HG02678 (cell line): ENCODE measurements at regions not wholly inside any gene's neighbourhood (a gene's known extent, or its start where the extent isn't known, plus 50 kb on each side); places are given as distances from the start of the nearest gene placed in this dataset.
A peak's percentile ranks its signal among the peaks of the same experiment; 100 is the strongest.

ENCODE experiments used
- ATAC-seq: cut with Tn5 transposase; IDR thresholded peaks from one replicate; pipeline ENCODE4 v1.9.1; 2021; ENCODE audit warnings: mild to moderate bottlenecking, moderate library complexity; ENCODE audit not compliant: unreplicated experiment

DNA sequence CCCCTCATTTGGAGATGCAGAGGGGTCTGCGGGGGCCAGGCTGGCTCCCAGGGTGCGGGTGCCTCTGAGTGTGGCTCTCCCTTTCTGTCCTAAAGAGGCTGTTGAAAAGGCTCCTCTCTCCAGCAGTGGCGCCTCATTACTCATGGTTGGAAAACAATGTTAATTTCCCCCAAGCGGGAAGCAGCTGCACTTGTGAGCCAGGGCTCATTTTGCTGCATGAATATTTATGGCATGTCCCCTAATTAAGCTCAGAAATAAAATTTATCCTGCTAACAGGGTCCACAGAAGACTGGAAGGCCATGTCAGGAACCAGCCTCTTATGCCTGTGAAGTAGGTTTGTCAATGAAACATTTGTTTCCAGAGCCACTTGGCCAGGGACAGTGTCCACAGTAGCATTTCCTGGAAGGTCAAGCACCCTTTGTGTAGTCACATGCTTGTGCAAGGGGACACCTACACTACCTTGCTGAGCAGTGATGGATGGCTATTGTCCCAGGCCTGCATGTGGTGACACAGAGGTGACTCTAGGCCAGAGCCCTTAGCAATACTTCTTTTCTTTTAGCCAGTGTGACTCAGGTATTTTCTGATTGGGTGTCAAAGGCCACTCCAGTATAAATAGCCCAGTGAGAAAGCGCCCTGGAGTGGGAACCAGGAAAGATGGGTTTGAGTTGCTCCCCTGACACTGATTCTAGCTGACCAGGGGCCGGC, 259.0 kb downstream of the FOXD2 start:
- no peak for ATAC-seq

DNA sequence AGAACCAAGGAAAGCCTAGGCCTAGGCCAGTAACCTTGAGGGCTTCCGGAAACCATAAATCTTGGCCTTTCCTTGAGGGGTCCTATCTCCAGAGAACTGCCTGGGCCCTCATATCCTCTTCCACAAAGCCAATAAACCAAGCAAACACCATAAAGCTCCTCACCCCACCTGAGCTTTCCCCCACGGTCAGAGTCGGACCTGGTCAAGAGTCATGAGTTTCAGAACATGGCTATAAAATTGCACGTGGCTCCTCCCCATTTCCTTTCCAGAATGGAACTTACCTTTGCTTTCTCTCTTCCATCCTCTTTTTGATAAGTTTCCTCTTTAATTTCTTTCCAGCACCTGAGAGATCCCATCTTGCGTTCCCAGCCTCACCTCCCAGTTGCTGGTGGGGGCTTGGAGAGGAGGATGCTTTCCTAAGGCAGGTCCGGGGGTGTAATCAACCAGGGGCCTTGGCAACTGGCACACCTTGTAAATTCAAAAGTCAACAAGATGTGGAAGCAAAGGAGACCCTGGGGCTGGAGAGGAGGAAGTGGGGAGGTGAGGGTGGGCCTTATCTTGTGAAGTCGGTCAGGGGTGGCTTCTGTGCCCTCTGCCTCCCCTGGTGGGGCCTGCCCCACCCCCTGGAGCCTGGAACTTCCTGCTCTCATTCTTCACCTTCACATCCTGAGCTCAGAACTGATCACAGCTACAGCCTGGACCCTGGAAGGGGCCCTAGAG, 259.9 kb downstream of the FOXD2 start:
- no peak for ATAC-seq

DNA sequence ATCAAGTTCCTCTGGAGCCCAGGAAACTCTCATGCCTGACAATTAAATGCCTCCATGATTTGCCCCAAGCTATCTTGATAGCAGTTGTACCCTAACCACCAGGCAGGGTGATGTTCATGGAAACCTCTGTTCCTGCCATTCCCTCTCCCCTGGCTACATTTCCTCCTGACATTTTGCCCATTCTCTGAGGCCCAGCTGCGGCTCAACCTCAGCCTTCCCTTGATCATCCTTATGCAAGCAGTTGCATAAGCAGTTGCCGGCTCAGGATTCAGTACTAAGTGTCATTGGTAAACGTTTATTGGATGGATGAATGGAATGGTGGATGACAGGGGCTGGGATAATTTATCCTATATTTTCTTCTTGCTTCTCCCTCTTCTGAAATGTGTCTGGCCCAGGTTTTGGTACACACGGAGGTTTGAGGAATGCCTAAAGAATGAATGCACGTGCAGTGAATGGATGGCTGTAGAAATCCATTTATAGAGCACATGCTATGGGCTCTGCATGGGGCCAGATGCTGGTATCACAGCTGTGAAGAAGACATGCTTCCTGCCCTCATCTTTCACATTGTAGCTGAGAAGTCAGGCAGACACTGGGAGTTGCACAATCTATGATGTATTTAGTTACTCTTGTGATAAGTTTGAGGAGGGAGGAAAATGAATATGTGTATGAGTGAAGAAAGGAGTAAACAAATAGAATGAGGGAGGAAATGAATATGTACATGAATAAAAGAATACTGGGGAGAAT, 261.8 kb downstream of the FOXD2 start:
- no peak for ATAC-seq

DNA sequence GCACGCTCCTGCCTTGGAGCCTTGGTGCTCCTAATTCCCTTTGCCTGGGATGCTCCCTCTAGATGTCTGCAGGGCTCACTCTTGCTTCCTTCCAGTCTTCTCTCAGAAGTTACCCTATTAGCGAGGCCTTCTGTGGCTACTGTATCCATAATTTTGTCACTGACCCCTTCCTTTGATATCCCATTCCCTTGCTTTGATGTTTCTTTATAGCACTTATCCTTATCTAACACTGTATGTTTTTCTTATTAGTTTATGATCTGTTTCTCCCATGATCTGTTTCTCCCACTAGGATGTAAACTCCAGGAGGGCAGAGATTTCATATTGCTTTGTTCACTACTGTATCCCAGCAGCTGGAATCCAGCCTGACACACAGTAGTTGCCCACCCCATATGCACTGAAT, 263.4 kb downstream of the FOXD2 start:
- ATAC-seq: no peak

DNA sequence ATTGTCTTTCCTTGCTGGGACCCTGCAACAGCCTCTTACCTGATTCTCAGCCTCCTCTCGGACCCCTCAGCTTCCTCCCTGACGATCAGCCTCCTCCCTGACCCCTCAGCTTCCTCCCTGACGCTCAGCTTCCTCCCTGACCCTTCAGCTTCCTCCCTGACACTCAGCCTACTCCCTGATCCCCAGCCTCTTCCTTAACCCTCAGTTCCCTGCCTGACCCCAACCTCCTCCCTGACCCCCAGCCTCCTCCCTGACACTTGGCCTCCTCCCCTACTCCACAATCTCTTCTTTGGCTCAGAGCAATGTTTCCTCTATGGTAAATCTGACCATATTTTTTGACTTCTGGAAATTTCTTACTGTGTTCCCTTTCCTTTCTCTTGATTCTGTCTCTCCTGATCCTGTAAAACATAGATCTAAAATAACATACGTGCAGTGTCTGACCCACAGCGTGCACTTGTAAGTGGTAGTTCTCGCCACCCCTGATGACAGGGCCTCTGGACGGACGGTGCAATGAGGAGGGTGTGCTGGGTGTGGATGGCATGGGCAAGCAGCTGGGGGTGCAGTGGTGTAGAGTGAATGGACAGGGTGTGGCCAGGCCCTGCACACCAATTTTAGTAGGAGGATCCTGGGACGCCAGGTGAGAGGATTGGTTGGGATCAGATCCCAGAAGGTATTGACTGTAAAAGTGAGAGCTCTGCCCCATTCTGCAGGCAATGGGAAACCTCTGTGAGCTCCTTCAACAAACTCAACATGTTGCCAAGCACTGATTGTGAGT, 264.1 kb downstream of the FOXD2 start:
- ATAC-seq: no peak

DNA sequence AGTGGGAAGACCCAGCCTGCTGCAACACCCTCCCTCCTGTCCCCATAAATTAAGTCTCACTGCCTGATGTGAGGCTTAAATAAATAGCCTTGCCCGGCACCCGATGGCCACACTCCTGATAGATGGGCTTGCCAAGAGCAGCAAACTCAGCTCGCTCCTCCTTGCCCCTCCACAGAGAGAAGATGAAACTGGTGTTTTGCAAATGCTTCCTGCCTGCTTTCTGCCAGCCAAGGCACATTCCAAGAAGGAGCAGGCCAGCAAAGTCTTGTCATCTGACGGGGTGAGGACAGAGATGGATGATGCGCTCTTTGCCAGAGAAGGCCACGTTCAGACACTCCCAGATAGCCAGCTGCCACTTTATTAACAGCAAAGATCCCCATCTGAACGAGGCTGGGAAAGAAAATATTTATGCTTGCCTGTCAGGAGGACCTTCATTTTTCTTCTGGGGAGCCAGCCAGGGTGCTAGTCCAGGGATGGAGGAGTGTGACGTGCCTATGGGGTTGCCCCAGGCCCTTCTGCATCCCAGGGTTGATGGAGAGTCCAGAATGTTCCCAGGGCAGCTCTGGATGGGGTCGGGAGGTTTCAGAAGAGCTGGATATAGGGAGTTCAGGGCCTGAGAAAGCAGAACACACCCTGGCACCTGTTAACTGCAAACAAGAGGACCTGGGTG, 265.4 kb downstream of the FOXD2 start:
- no peak for ATAC-seq

DNA sequence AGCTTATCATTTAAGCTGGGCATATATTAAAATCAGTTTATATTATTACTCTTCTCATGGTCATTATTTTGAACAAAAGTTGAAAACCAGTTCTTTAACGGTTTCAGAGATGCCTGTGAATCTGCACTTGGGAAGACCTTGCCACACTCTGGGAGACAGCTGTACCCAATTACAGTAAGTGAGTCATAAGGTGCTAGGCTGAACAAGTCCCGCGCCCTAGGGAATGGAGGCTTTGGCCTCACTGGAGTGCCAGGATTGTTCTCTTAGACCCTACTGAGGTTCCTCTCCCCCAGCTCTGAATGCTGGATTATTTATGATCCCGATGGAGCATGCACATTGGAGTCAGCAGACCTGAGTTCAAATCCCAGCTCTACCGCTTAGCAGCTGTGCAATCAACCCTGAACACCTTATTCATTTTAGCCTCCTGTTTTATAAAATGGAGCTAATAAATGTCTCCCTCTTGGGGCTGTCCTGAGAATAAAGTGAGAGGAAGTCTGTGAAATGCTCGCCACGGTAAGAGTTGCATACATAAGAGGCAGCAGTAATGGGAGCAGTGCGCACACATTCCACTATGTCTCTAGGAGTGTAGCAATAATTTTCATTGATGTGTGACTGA, 266.2 kb downstream of the FOXD2 start:
- no peak for ATAC-seq

DNA sequence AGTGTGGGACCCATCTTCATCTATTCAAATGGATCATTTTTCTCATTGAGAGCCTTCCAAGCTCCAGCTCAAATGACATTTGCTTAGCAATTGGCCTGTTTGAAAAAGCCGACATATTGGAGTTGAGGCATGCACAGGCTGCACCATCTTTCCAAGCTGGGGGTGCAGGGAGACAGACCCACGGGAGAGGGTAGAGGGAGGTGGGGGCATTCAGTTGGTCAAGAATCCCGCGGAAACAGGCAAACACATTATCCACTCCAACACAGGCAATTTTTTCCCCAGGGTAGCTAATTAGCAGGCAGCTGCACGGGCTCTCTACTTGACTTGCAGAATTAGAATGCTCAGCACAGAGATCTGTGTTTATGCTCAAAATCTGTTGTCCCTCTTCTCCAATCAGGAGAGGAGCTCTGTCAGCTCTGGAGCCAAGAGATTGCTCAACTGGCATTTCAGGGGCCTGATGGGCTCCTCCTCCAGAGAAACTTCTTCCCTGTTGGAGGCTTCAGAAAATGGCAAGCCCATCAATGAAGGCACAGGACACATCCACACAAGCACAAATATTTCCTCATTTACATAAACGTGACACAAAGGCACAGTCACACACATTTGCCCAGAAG, 267.8 kb downstream of the FOXD2 start:
- no peak for ATAC-seq

DNA sequence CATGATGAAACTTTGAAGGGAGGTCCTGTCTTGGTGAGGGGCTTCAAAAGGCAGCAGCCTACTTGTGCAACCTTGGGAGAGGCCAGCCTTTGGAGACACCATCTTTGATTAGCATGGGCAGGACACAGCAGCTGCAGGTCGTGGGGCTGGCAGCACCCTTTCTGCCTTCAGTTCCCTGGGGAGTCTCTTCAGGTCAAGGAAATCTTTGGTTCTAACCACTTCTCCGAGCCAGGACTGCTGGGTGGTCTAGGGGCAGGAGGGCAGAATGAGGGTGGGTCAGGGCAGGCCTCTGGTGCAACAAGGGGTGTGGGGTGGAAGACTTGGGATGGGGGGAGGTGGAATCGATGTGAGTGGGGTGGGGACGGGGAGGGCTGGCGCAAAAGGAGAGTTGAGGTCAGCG, 269.7 kb downstream of the FOXD2 start:
- no peak for ATAC-seq

DNA sequence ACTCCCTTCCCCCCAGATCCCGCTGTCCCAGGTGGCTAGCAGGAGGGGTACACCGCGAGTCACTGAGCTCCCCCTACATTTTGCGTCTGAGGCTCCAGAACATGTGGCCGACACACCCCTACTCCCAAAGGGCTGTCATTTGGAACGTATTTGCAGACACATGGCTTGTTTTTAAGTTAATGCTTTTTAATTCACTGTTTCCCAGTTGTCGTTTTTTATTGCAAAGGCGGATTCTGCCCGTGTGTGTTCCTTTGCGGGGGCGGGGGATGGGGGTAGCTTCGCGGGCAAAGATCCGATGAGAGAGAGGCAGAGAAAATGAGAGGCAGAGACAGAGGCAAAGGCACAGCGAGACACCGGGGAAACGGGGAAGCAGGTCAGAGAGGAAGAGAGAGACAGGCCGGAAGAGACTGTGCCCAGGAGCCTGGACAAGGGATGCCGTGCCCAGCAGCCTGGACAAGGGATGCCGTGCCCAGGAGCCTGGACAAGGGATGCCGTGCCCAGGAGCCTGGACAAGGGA, 270.2 kb downstream of the FOXD2 start:
- ATAC-seq: no peak

DNA sequence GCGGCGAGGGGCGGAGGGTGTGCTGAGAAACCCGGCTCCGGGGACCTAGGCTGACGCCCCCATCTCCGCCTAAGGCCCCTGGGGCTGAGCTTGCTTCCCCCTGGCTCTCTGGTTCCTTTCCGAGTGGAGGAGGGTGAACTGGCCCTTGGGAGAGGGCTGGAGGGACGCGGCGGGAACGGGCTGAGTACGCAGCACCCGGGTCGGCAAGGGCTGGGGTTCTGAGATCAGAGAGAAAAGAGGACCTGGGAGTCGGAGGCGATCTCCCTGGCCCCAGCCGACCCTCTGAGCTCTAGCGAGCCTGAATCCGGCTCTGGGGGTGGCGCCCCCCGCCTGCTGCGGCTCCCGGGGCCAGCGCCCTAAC, 270.8 kb downstream of the FOXD2 start:
- ATAC-seq: no peak

DNA sequence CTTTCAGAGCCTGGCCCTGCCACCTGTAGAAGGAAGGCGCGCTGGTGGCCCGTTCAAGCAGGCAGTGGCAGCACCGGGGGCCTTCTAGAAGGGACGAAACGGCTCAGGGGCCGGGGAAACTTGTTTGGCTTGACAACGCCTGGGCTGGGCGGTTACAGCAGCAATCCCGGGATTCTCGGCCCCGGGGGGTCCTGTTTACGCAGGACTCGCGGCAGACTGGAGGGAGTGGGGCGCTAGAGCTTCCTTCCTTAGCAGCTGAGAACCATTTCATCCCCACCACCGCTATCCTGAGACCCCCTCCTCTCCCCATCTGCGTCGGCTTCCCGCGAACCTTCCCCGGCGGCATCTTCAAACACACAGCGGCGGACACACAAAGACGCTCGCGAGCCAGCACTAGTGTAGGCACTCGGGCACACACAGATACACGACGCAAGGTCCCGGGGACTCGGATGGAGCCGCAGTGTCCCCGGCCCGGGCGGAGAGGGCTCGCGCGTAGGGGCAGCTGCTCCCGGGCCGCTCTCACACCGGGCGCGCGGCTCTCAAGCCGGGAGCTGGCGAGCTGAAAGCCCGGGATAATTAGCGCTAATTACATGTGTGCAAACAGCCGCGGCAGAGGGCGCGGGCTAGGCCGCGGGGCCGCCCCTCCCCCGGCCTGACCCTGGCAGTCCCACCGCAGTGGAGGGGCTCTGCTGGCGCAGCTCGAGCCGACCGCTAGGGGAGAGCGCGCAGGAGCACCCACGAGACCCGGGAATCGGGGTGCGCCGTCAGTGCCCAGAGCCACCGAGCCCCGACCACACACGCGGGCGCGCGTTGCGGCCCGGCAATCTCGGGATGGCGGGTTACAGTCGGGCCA, 271.4 kb downstream of the FOXD2 start:
- no peak for ATAC-seq

DNA sequence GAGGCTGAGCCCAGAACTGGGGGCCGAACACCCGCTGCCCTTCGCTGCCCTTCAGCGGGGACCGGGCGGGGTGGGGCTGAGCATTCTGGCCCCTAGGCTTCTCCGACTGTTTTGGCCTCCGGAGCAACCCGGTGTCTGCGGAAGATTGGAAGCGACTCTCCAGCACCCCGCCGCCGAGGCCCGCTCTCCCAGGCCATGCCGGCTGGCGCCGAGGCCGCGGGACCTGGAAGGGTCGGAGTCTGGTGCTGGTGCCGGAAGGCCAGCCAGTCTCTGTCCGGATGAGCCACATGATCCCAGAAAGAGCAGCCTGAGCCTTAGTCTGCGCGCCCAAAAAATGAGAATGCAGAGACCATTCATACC, 272.0 kb downstream of the FOXD2 start:
- no peak for ATAC-seq

DNA sequence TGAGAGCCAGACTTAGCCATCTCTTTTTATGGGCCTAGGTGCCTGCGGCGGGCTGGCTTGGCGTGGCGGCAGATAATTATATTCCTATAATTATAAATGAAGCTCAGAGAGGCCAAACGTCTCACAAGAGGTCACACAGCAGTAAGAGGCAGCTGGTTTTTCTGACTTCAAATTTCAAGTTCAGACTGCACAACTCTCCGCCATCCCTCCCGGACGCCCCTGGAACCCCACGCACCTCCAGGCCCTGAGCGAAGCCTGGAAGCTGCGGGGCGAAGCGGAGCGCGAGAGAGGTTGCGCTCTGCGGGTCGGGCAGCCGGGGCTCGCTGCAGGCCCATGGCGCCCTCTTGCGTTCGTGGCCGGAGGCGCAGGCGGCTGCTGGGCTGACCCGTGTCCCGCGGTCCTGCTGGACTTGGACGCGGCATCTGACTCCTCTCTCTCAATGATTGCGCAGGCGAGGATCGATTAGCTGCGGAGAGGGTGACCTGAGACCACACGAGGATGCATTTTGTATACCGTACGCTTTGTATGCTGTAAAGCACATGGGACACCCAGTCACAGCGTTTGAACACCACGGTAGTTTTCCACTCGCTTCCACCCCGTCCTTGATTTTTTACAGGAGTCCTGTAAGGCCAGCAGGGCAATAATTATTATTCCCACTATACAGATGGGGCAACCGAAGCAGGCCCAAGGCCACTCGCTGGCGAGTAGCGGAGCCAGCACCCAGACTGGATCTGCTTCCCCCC, 272.7 kb downstream of the FOXD2 start:
- ATAC-seq: peak; percentile 69
